IPS-18c (cell line): ENCODE measurements at regions not wholly inside any gene's neighbourhood (a gene's known extent, or its start where the extent isn't known, plus 50 kb on each side); places are given as distances from the start of the nearest gene placed in this dataset.

Experiments
- H3K4me3 ChIP-seq: 2 replicates; pipeline ENCODE4 v1.7.0; 2013; ENCODE audit warnings: low read depth, mild to moderate bottlenecking, low read length, moderate library complexity; ENCODE audit not compliant: insufficient read depth
- H3K9me3 ChIP-seq: one replicate; pipeline ENCODE4 v1.6.1; 2013; ENCODE audit warnings: mild to moderate bottlenecking, low read length, moderate library complexity; ENCODE audit not compliant: control insufficient read depth, insufficient read depth

- H3K4me3 ChIP-seq = no peak overlapping the region
These were observed 1181.0 kb upstream of the TENM4 start for GRCh38 chr11:80621871-80622270.

GRCh38 chr11:80620867-80621266 is 1180.0 kb upstream of the TENM4 start:
- Histone ChIP-seq H3K4me3 (no peak overlapping the region), H3K9me3 (no peaks in the 10 kb centered on the region)

More at GRCh38 chr11:80621871-80622270, 1181.0 kb upstream of the TENM4 start:
- H3K9me3 ChIP-seq = no peaks in the 10 kb centered on the region

GRCh38 chr11:80617156-80617555 is 1176.3 kb upstream of the TENM4 start:
- Histone ChIP-seq H3K9me3 (no peaks in the 10 kb centered on the region), H3K4me3 (no peak overlapping the region)

- no peak overlapping the region for H3K4me3 ChIP-seq
- H3K9me3 ChIP-seq = no peaks in the 10 kb centered on the region
These were observed 1175.4 kb upstream of the TENM4 start for GRCh38 chr11:80616070-80616800.

GRCh38 chr11:80613655-80614054 is 1172.8 kb upstream of the TENM4 start:
- Histone ChIP-seq H3K9me3 (no peaks in the 10 kb centered on the region), H3K4me3 (no peak overlapping the region)

GRCh38 chr11:80610516-80610915 is 1169.7 kb upstream of the TENM4 start:
- no peak overlapping the region for H3K4me3 ChIP-seq
- no peaks in the 10 kb centered on the region for H3K9me3 ChIP-seq

- Histone ChIP-seq H3K9me3 (no peaks in the 10 kb centered on the region), H3K4me3 (no peak overlapping the region)
These were observed 1162.6 kb upstream of the TENM4 start for GRCh38 chr11:80603472-80603871.

GRCh38 chr11:80598905-80599304 is 1158.1 kb upstream of the TENM4 start:
- Histone ChIP-seq H3K9me3 (no peaks in the 10 kb centered on the region), H3K4me3 (no peak overlapping the region)

- H3K4me3 ChIP-seq = no peak overlapping the region
These were observed 1155.5 kb upstream of the TENM4 start for GRCh38 chr11:80596291-80596810.

GRCh38 chr11:80595011-80595410 is 1154.2 kb upstream of the TENM4 start:
- no peaks in the 10 kb centered on the region for H3K9me3 ChIP-seq
- H3K4me3 ChIP-seq = no peak overlapping the region

More at GRCh38 chr11:80596291-80596810, 1155.5 kb upstream of the TENM4 start:
- H3K9me3 ChIP-seq = no peaks in the 10 kb centered on the region

- Histone ChIP-seq H3K9me3 (no peaks in the 10 kb centered on the region), H3K4me3 (no peak overlapping the region)
These were observed 1153.0 kb upstream of the TENM4 start for GRCh38 chr11:80593648-80594374.

- no peak overlapping the region for H3K4me3 ChIP-seq
These were observed 1151.7 kb upstream of the TENM4 start for GRCh38 chr11:80592546-80592945.

GRCh38 chr11:80587906-80588305 is 1147.1 kb upstream of the TENM4 start:
- H3K9me3 ChIP-seq = no peaks in the 10 kb centered on the region
- H3K4me3 ChIP-seq = no peak overlapping the region

More at GRCh38 chr11:80592546-80592945, 1151.7 kb upstream of the TENM4 start:
- H3K9me3 ChIP-seq = no peaks in the 10 kb centered on the region

GRCh38 chr11:80586464-80586863 is 1145.6 kb upstream of the TENM4 start:
- Histone ChIP-seq H3K9me3 (no peaks in the 10 kb centered on the region), H3K4me3 (no peak overlapping the region)

GRCh38 chr11:80584661-80585060 is 1143.8 kb upstream of the TENM4 start:
- no peaks in the 10 kb centered on the region for H3K9me3 ChIP-seq
- H3K4me3 ChIP-seq = no peak overlapping the region

- Histone ChIP-seq H3K4me3 (no peak overlapping the region), H3K9me3 (peaks cover 2% of the 10 kb centered on the region)
These were observed 1129.0 kb upstream of the TENM4 start for GRCh38 chr11:80569832-80570231.

- Histone ChIP-seq H3K4me3 (no peak overlapping the region), H3K9me3 (no peaks in the 10 kb centered on the region)
These were observed 1124.4 kb upstream of the TENM4 start for GRCh38 chr11:80565231-80565630.

GRCh38 chr11:80562523-80563125 is 1121.8 kb upstream of the TENM4 start:
- Histone ChIP-seq H3K4me3 (no peak overlapping the region), H3K9me3 (no peaks in the 10 kb centered on the region)
